Upper lobe of left lung (tissue), 4 donors: ENCODE measurements at regions not wholly inside any gene's neighbourhood (a gene's known extent, or its start where the extent isn't known, plus 50 kb on each side); places are given as distances from the start of the nearest gene placed in this dataset.

Source experiments
- CTCF ChIP-seq, 6 experiments: fragments of 450-650 bp in 4 of 6; fragments of 200-600 bp in 2 of 6; sonication (generic) in 2 of 6; IDR thresholded peaks; one replicate each; pipeline ENCODE4 v1.5.1; 2016 to 2019; ENCODE audit warnings: antibody characterized with exemption in 6 of 6
- EP300 ChIP-seq, 4 donors: sonication (generic); formaldehyde crosslinking; IDR thresholded peaks; one replicate each; pipeline ENCODE4 v1.5.1; 2017; ENCODE audit warnings: antibody characterized with exemption in 4 of 4, control low read depth in 2 of 4
- POLR2A ChIP-seq, 4 donors: fragments of 450-650 bp; IDR thresholded peaks; one replicate each; pipeline ENCODE4 v1.5.1; 2016 to 2017; ENCODE audit warnings: antibody characterized with exemption in 4 of 4, mild to moderate bottlenecking in 2 of 4
- POLR2AphosphoS5 ChIP-seq, 2 donors: sonication (generic); formaldehyde crosslinking; IDR thresholded peaks; one replicate each; pipeline ENCODE4 v1.5.1; 2017; ENCODE audit warnings: antibody characterized with exemption in 2 of 2

DNA sequence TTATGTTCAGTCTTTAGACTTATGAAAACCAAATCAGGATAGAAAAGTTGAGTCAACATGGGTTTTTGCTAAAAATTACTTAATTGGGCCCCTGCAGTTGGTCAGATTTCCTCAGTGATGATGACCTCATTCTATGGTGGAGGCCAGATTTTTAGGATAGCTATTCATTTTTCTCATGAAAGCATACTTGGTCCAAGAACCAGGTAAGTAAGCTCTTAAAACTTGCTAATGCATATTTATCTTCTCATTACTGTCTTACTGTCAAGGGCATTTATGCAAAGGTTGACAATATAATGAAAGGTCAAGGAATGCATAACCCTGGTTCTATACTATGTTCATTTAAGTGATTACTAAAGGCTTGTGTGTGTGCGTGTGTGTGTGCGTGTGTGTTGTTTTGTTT lies 650.6 kb downstream of the SATB2 start:
- TF ChIP-seq CTCF (IDR thresholded peaks at IDR 0.05) (no peak), POLR2AphosphoS5 (IDR thresholded peaks at IDR 0.05) (no peak), POLR2A (IDR thresholded peaks at IDR 0.05) (no peak), EP300 (IDR thresholded peaks at IDR 0.05) (no peak)
